ENCODE measurements at regions not wholly inside any gene's neighbourhood (a gene's known extent, or its start where the extent isn't known, plus 50 kb on each side); places are given as distances from the start of the nearest gene placed in this dataset.
"Not testable (repeated sequence)": the region's sequence is repeated elsewhere in the genome, so short reads cannot be mapped to it uniquely, and the experiment has no call there.

GRCh38 chr1:86633306-86633838 is 71.0 kb upstream of the SH3GLB1 start:
- intact Hi-C loops (cut with micrococcal nuclease); H3K4me1 Mint-ChIP-seq (ENCODE audit: insufficient read depth, unreplicated experiment); BruUV-seq (replicated peaks); H3K27ac Mint-ChIP-seq (ENCODE audit: low read depth, unreplicated experiment); DNase-seq (ENCODE audit: unreplicated experiment); H3K4me3 Mint-ChIP-seq (ENCODE audit: unreplicated experiment); POLR2A ChIA-PET; CTCF ChIA-PET; H3K27me3 Mint-ChIP-seq (ENCODE audit: insufficient read depth, unreplicated experiment); H3K36me3 Mint-ChIP-seq (ENCODE audit: insufficient read depth, unreplicated experiment): not testable (repeated sequence)
- H3K9me3 Mint-ChIP-seq (ENCODE audit: unreplicated experiment), result peaks cover 14% of the 10 kb centered on the region

GRCh38 chr1:86633921-86634320 is 70.5 kb upstream of the SH3GLB1 start:
- Mint-ChIP-seq H3K4me3 (ENCODE audit: unreplicated experiment) (no peak overlapping the region), H3K27me3 (ENCODE audit: insufficient read depth, unreplicated experiment) (no peaks in the 10 kb centered on the region), H3K27ac (ENCODE audit: low read depth, unreplicated experiment) (no peak overlapping the region), H3K4me1 (ENCODE audit: insufficient read depth, unreplicated experiment) (no peaks in the 10 kb centered on the region), H3K9me3 (ENCODE audit: unreplicated experiment) (peaks cover 14% of the 10 kb centered on the region), H3K36me3 (ENCODE audit: insufficient read depth, unreplicated experiment) (no peaks in the 10 kb centered on the region)
- no peak for DNase-seq (ENCODE audit: unreplicated experiment)
- no peak for TF ChIP-seq CTCF (IDR thresholded peaks at IDR 0.05; ENCODE audit: unreplicated experiment)
- POLR2A ChIA-PET, result no interaction called here
- CTCF ChIA-PET, result interaction anchor here (0.5 kb wide), 1 partner anchor 12 kb away, joined by 3 read pairs; no protein-coding TSS in a partner anchor
- intact Hi-C loops (cut with micrococcal nuclease), result no loop called here
- BruUV-seq (replicated peaks), result no TSS peak

GRCh38 chr1:86636898-86637297 is 67.5 kb upstream of the SH3GLB1 start:
- no peaks in the 10 kb centered on the region for H3K4me1 Mint-ChIP-seq (ENCODE audit: insufficient read depth, unreplicated experiment)
- no peaks in the 10 kb centered on the region for H3K36me3 Mint-ChIP-seq (ENCODE audit: insufficient read depth, unreplicated experiment)
- no peak for TF ChIP-seq CTCF (IDR thresholded peaks at IDR 0.05; ENCODE audit: unreplicated experiment)
- BruUV-seq (replicated peaks), result no TSS peak
- intact Hi-C loops (cut with micrococcal nuclease), result no loop called here
- ChIA-PET POLR2A (interaction anchor here (0.5 kb wide), 1 partner anchor 12 kb away, joined by 3 read pairs; no protein-coding TSS in a partner anchor), CTCF (interaction anchor here (0.5 to 0.6 kb wide), 2 partner anchors 37 to 122 kb away, joined by 3 read pairs; no protein-coding TSS in a partner anchor)
- no peak for DNase-seq (ENCODE audit: unreplicated experiment)
- peaks cover under 1% of the 10 kb centered on the region for H3K9me3 Mint-ChIP-seq (ENCODE audit: unreplicated experiment)
- no peak overlapping the region for H3K27ac Mint-ChIP-seq (ENCODE audit: low read depth, unreplicated experiment)
- H3K4me3 Mint-ChIP-seq (ENCODE audit: unreplicated experiment), result no peak overlapping the region
- H3K27me3 Mint-ChIP-seq (ENCODE audit: insufficient read depth, unreplicated experiment), result no peaks in the 10 kb centered on the region

GRCh38 chr1:86640161-86640670 is 64.2 kb upstream of the SH3GLB1 start:
- Mint-ChIP-seq H3K4me1 (ENCODE audit: insufficient read depth, unreplicated experiment) (no peaks in the 10 kb centered on the region), H3K27ac (ENCODE audit: low read depth, unreplicated experiment) (no peak overlapping the region), H3K27me3 (ENCODE audit: insufficient read depth, unreplicated experiment) (no peaks in the 10 kb centered on the region), H3K36me3 (ENCODE audit: insufficient read depth, unreplicated experiment) (no peaks in the 10 kb centered on the region), H3K9me3 (ENCODE audit: unreplicated experiment) (no peaks in the 10 kb centered on the region), H3K4me3 (ENCODE audit: unreplicated experiment) (no peak overlapping the region)
- ChIA-PET CTCF (interaction anchor here (0.6 to 0.7 kb wide), 3 partner anchors 24 to 147 kb away, joined by 3 to 5 read pairs (median 3); no protein-coding TSS in a partner anchor), POLR2A (no interaction called here)
- no TSS peak for BruUV-seq (replicated peaks)
- intact Hi-C loops (cut with micrococcal nuclease), result no loop called here
- TF ChIP-seq CTCF (IDR thresholded peaks at IDR 0.05; ENCODE audit: unreplicated experiment), result no peak
- DNase-seq (ENCODE audit: unreplicated experiment), result no peak
